SK-N-SH (cell line): ENCODE measurements at regions not wholly inside any gene's neighbourhood (a gene's known extent, or its start where the extent isn't known, plus 50 kb on each side); places are given as distances from the start of the nearest gene placed in this dataset.

Experiments
- CHD2 ChIP-seq: fragments of 150-350 bp; IDR thresholded peaks from 2 replicates; pipeline ENCODE4 v1.6.1; 2018; ENCODE audit warnings: low read length; ENCODE audit not compliant: partially characterized antibody
- JUND ChIP-seq: IDR thresholded peaks from 2 replicates; pipeline ENCODE4 v1.4.0; 2012
- POLR2AphosphoS5 ChIP-seq: IDR thresholded peaks from 2 replicates; pipeline ENCODE4 v1.6.1; 2012; ENCODE audit warnings: low read depth, low read length
- SIN3A ChIP-seq: IDR thresholded peaks from 2 replicates; pipeline ENCODE4 v1.6.1; 2012; ENCODE audit warnings: low read depth, mild to moderate bottlenecking, low read length, moderate library complexity, borderline replicate concordance
- TAF1 ChIP-seq: IDR thresholded peaks from 2 replicates; pipeline ENCODE4 v1.6.1; 2012; ENCODE audit warnings: low read depth, mild to moderate bottlenecking, low read length, moderate library complexity, borderline replicate concordance
- TCF12 ChIP-seq: IDR thresholded peaks from 2 replicates; pipeline ENCODE4 v1.4.0; 2012
- TF ChIP-seq, protein P1 (sequence below): IDR thresholded peaks from 2 replicates; pipeline ENCODE4 v1.4.0; 2012; ENCODE audit warnings: low read depth
- TF ChIP-seq, protein P2 (sequence below): fragments of 200-600 bp; sonication (generic); IDR thresholded peaks from 2 replicates; pipeline ENCODE4 v1.6.1; 2017; ENCODE audit warnings: antibody characterized with exemption, mild to moderate bottlenecking, moderate library complexity
- TF ChIP-seq, protein P3 (sequence below): fragments of 150-350 bp; IDR thresholded peaks from 2 replicates; pipeline ENCODE4 v1.6.1; 2017; ENCODE audit warnings: antibody characterized with exemption, low read length, low read depth, borderline replicate concordance

DNA sequence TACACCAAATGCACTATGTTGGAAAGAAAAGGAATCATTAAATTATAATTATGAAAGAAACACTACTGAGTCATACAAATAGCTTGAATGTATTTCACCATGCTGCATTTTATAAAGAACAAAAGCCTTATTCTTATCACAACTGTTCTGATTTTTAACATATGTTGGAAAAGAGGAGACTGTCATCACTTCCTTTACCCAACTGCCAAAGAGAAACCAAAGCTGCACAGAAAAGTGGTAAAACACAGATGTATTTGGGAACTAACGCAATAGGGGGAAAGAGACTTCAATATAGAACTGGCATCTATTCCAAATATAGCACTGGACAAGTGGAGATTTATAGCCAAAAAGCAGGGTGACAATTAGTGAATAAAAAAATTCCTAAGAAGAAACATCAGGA is 181.0 kb downstream of the SPANXN3 start:
- TF ChIP-seq SIN3A (no peak), JUND (no peak), TAF1 (no peak), TCF12 (no peak), POLR2AphosphoS5 (no peak), CHD2 (no peak)
- TF ChIP-seq, protein P1, sequence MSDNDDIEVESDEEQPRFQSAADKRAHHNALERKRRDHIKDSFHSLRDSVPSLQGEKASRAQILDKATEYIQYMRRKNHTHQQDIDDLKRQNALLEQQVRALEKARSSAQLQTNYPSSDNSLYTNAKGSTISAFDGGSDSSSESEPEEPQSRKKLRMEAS, result no peak
- TF ChIP-seq, protein P2, sequence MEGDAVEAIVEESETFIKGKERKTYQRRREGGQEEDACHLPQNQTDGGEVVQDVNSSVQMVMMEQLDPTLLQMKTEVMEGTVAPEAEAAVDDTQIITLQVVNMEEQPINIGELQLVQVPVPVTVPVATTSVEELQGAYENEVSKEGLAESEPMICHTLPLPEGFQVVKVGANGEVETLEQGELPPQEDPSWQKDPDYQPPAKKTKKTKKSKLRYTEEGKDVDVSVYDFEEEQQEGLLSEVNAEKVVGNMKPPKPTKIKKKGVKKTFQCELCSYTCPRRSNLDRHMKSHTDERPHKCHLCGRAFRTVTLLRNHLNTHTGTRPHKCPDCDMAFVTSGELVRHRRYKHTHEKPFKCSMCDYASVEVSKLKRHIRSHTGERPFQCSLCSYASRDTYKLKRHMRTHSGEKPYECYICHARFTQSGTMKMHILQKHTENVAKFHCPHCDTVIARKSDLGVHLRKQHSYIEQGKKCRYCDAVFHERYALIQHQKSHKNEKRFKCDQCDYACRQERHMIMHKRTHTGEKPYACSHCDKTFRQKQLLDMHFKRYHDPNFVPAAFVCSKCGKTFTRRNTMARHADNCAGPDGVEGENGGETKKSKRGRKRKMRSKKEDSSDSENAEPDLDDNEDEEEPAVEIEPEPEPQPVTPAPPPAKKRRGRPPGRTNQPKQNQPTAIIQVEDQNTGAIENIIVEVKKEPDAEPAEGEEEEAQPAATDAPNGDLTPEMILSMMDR, result no peak
- TF ChIP-seq, protein P3, sequence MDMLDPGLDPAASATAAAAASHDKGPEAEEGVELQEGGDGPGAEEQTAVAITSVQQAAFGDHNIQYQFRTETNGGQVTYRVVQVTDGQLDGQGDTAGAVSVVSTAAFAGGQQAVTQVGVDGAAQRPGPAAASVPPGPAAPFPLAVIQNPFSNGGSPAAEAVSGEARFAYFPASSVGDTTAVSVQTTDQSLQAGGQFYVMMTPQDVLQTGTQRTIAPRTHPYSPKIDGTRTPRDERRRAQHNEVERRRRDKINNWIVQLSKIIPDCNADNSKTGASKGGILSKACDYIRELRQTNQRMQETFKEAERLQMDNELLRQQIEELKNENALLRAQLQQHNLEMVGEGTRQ, result no peak
